NB4 (cell line): ENCODE measurements at regions not wholly inside any gene's neighbourhood (a gene's known extent, or its start where the extent isn't known, plus 50 kb on each side); places are given as distances from the start of the nearest gene placed in this dataset.

Source experiments
- POLR2A ChIP-seq: IDR thresholded peaks from 2 replicates; pipeline ENCODE4 v1.6.1; 2011; ENCODE audit warnings: mild to moderate bottlenecking; ENCODE audit not compliant: insufficient read length; ENCODE audit errors: extremely low read depth
- TF ChIP-seq, protein P1 (sequence below): IDR thresholded peaks from 2 replicates; pipeline ENCODE4 v1.6.1; 2011; ENCODE audit warnings: low read depth, low read length
- TF ChIP-seq, protein P2 (sequence below): IDR thresholded peaks from one replicate; pipeline ENCODE4 v1.5.1; 2012; ENCODE audit warnings: low read depth, low read length

DNA sequence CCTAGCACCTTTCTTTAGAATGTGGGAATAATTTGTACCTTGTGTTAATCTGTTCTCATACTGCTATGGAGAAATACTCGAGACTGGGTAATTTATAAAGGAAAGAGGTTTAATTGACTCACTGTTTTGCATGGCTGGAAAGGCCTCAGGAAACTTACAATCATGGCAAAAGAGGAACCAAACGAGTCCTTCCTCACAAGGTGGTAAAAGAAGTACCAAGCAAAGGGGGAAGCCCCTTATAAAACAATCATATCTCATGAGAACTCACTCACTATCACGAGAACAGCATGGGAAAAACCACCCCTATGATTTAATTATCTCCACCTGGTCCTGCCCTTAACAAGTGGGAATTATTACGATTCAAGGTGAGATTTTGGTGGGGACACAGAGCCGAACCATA, 127.1 kb upstream of the ANO3 start:
- TF ChIP-seq, protein P1, sequence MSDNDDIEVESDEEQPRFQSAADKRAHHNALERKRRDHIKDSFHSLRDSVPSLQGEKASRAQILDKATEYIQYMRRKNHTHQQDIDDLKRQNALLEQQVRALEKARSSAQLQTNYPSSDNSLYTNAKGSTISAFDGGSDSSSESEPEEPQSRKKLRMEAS, result no peak
- TF ChIP-seq, protein P2, sequence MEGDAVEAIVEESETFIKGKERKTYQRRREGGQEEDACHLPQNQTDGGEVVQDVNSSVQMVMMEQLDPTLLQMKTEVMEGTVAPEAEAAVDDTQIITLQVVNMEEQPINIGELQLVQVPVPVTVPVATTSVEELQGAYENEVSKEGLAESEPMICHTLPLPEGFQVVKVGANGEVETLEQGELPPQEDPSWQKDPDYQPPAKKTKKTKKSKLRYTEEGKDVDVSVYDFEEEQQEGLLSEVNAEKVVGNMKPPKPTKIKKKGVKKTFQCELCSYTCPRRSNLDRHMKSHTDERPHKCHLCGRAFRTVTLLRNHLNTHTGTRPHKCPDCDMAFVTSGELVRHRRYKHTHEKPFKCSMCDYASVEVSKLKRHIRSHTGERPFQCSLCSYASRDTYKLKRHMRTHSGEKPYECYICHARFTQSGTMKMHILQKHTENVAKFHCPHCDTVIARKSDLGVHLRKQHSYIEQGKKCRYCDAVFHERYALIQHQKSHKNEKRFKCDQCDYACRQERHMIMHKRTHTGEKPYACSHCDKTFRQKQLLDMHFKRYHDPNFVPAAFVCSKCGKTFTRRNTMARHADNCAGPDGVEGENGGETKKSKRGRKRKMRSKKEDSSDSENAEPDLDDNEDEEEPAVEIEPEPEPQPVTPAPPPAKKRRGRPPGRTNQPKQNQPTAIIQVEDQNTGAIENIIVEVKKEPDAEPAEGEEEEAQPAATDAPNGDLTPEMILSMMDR, result no peak
- no peak for TF ChIP-seq POLR2A
